Right hindlimb (tissue), 1 donor: ENCODE measurements at regions not wholly inside any gene's neighbourhood (a gene's known extent, or its start where the extent isn't known, plus 50 kb on each side); places are given as distances from the start of the nearest gene placed in this dataset.
"Not testable (repeated sequence)": the region's sequence is repeated elsewhere in the genome, so short reads cannot be mapped to it uniquely, and the experiment has no call there.

ENCODE experiments used
- DNase-seq: peaks from one replicate; pipeline ENCODE4 v3.0.0-alpha.2; 2018

GRCh38 chr12:75751769-75752471 lies 240.5 kb upstream of the KRR1 start:
- DNase-seq: no peak

GRCh38 chr12:75750716-75751306 lies 239.4 kb upstream of the KRR1 start:
- peak; percentile 27 for DNase-seq

GRCh38 chr12:75748990-75749389 lies 237.6 kb upstream of the KRR1 start:
- DNase-seq: not testable (repeated sequence)

GRCh38 chr12:75748136-75748535 lies 236.7 kb upstream of the KRR1 start:
- no peak for DNase-seq

GRCh38 chr12:75747572-75748021 lies 236.2 kb upstream of the KRR1 start:
- DNase-seq: peak; percentile 33

- DNase-seq: no peak
These were observed 235.2 kb upstream of the KRR1 start for GRCh38 chr12:75746621-75747020.

- DNase-seq: no peak
These were observed 233.3 kb upstream of the KRR1 start for GRCh38 chr12:75744607-75745256.

- DNase-seq: no peak
These were observed 231.6 kb upstream of the KRR1 start for GRCh38 chr12:75742961-75743360.

- DNase-seq: no peak
These were observed 230.6 kb upstream of the KRR1 start for GRCh38 chr12:75742048-75742447.

GRCh38 chr12:75739912-75740311 lies 228.5 kb upstream of the KRR1 start:
- no peak for DNase-seq

- not testable (repeated sequence) for DNase-seq
These were observed 227.7 kb upstream of the KRR1 start for GRCh38 chr12:75739098-75739497.

GRCh38 chr12:75738486-75738885 lies 227.1 kb upstream of the KRR1 start:
- DNase-seq: no peak

- no peak for DNase-seq
These were observed 224.4 kb upstream of the KRR1 start for GRCh38 chr12:75735853-75736252.

- DNase-seq: no peak
These were observed 217.4 kb upstream of the KRR1 start for GRCh38 chr12:75728826-75729225.

- DNase-seq: no peak
These were observed 216.2 kb upstream of the KRR1 start for GRCh38 chr12:75727577-75727976.

GRCh38 chr12:75725521-75726111 lies 214.2 kb upstream of the KRR1 start:
- DNase-seq: peak; percentile 37

GRCh38 chr12:75724928-75725312 lies 213.5 kb upstream of the KRR1 start:
- DNase-seq: peak; percentile 90

- no peak for DNase-seq
These were observed 213.0 kb upstream of the KRR1 start for GRCh38 chr12:75724307-75724927.

GRCh38 chr12:75722714-75723200 lies 211.3 kb upstream of the KRR1 start:
- peak; percentile 67 for DNase-seq

GRCh38 chr12:75721796-75722195 lies 210.4 kb upstream of the KRR1 start:
- no peak for DNase-seq

GRCh38 chr12:75720812-75721641 lies 209.6 kb upstream of the KRR1 start:
- DNase-seq: no peak

- no peak for DNase-seq
These were observed 206.5 kb upstream of the KRR1 start for GRCh38 chr12:75717902-75718301.
